ENCODE measurements at regions not wholly inside any gene's neighbourhood (a gene's known extent, or its start where the extent isn't known, plus 50 kb on each side); places are given as distances from the start of the nearest gene placed in this dataset.
"Not testable (repeated sequence)": the region's sequence is repeated elsewhere in the genome, so short reads cannot be mapped to it uniquely, and the experiment has no call there.

DNA sequence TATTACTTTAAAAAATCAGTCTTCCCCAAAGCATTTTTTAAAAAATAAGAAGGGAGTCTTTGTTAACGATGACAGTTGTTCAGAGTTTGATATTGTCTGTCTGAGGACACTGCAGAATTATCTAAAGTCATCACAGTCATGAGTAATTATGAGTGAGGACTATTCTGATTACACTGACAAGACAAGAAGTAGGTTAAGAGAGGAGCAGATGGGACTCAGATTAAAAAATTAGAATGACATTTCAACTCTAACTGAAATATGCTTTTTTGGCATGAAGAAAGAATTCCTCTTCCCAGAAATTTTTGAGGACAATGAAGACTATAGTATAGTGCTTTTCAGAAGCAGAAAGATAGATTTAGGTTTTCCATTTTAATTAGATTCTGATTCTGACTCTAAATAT, 456.5 kb downstream of the EPHA7 start:
- Histone ChIP-seq H3K27ac (no peak overlapping the region), H3K9me3 (no peaks in the 10 kb centered on the region), H3K4me2 (no peak overlapping the region), H3K4me3 (no peak overlapping the region), H3K4me1 (no peaks in the 10 kb centered on the region)
- no peak for FAIRE-seq
- no peak for DNase-seq (ENCODE audit: low read depth in 1 of 2, low spot score in 1 of 2)
- WGBS (ENCODE audit: missing lambda C conversion rate), result 7% methylated on average over 1 of the region's 1 CpG
- TF ChIP-seq NPAS2 (CRISPR knock-in tag; IDR thresholded peaks at IDR 0.05; ENCODE audit: borderline replicate concordance) (no peak), RCOR1 (IDR thresholded peaks at IDR 0.05; ENCODE audit: low read depth, low read length) (no peak)
- TF ChIP-seq, protein P1, sequence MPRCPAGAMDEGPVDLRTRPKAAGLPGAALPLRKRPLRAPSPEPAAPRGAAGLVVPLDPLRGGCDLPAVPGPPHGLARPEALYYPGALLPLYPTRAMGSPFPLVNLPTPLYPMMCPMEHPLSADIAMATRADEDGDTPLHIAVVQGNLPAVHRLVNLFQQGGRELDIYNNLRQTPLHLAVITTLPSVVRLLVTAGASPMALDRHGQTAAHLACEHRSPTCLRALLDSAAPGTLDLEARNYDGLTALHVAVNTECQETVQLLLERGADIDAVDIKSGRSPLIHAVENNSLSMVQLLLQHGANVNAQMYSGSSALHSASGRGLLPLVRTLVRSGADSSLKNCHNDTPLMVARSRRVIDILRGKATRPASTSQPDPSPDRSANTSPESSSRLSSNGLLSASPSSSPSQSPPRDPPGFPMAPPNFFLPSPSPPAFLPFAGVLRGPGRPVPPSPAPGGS (IDR thresholded peaks at IDR 0.05), result no peak
- ChIA-PET POLR2A (no interaction called here), CTCF (no interaction called here)
- ATAC-seq, result no peak

DNA sequence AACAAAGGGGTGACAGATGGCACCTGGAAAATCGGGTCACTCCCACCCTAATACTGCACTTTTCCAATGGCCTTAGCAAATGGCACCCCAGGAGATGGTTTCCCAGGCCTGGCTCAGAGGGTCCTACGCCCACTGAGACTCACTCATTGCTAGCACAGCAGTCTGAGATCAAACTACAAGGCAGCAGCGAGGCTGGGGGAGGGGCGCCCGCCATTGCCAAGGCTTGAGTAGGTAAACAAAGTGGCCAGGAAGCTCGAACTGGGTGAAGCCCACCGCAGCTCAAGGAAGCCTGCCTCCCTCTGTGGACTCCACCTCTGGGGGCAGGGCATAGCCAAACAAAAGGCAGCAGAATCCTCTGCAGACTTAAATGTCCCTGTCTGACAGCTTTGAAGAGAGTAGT, 467.2 kb downstream of the EPHA7 start:
- H3K4me3 ChIP-seq; DNase-seq (ENCODE audit: low read depth in 1 of 2, low spot score in 1 of 2); POLR2A ChIA-PET; H3K4me1 ChIP-seq; H3K27ac ChIP-seq; H3K9me3 ChIP-seq; H3K4me2 ChIP-seq; FAIRE-seq; CTCF ChIA-PET; ATAC-seq: not testable (repeated sequence)
- WGBS (ENCODE audit: missing lambda C conversion rate), result 0% methylated on average over 1 of the region's 7 CpGs

DNA sequence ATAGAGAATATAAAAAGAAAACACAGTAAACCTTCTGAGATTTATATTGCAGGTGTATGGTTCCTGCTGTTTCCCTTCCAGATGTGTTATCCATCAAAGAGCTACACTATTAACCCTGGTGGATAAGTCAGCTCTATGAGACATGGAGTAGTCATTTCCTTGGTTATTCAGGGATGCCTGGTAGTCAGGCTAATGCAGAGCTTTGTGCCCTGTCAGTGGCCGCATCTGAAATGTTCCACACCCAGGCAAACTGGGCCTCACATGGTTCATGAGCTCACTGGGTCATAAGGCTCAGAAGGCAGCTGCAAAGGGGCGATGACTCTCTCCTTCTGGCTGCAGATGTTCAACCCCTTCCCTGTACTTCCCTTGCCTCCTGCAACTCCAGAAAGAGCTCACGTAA, 473.6 kb downstream of the EPHA7 start:
- TF ChIP-seq POLR2A (IDR thresholded peaks at IDR 0.05; ENCODE audit: low read length) (no peak), CEBPB (IDR thresholded peaks at IDR 0.05) (no peak), TP53 (CRISPR knock-in tag; IDR thresholded peaks at IDR 0.05) (no peak), GATA3 (IDR thresholded peaks at IDR 0.05; ENCODE audit: borderline replicate concordance) (no peak), EP300 (IDR thresholded peaks at IDR 0.05) (no peak), KDM5A (IDR thresholded peaks at IDR 0.05) (no peak), RCOR1 (IDR thresholded peaks at IDR 0.05; ENCODE audit: low read depth, low read length) (no peak), POLR2AphosphoS2 (conservative IDR thresholded peaks at IDR 0.05; ENCODE audit: low read length) (no peak)
- TF ChIP-seq, protein P2, sequence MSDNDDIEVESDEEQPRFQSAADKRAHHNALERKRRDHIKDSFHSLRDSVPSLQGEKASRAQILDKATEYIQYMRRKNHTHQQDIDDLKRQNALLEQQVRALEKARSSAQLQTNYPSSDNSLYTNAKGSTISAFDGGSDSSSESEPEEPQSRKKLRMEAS (IDR thresholded peaks at IDR 0.05), result no peak
- TF ChIP-seq, protein P3, sequence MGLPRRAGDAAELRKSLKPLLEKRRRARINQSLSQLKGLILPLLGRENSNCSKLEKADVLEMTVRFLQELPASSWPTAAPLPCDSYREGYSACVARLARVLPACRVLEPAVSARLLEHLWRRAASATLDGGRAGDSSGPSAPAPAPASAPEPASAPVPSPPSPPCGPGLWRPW (IDR thresholded peaks at IDR 0.05), result no peak
- TF ChIP-seq, protein P4, sequence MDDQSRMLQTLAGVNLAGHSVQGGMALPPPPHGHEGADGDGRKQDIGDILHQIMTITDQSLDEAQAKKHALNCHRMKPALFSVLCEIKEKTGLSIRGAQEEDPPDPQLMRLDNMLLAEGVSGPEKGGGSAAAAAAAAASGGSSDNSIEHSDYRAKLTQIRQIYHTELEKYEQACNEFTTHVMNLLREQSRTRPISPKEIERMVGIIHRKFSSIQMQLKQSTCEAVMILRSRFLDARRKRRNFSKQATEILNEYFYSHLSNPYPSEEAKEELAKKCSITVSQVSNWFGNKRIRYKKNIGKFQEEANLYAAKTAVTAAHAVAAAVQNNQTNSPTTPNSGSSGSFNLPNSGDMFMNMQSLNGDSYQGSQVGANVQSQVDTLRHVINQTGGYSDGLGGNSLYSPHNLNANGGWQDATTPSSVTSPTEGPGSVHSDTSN (IDR thresholded peaks at IDR 0.05), result no peak
- TF ChIP-seq, protein P5, sequence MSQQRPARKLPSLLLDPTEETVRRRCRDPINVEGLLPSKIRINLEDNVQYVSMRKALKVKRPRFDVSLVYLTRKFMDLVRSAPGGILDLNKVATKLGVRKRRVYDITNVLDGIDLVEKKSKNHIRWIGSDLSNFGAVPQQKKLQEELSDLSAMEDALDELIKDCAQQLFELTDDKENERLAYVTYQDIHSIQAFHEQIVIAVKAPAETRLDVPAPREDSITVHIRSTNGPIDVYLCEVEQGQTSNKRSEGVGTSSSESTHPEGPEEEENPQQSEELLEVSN (IDR thresholded peaks at IDR 0.05; ENCODE audit: borderline replicate concordance, low read depth), result no peak
- Histone ChIP-seq H3K4me3 (no peak overlapping the region), H3K9me3 (no peaks in the 10 kb centered on the region), H3K4me2 (no peak overlapping the region), H3K4me1 (no peaks in the 10 kb centered on the region), H3K27ac (no peak overlapping the region)
- ATAC-seq, result no peak
- 0% methylated on average over 1 of the region's 3 CpGs for WGBS (ENCODE audit: missing lambda C conversion rate)
- POLR2A ChIA-PET, result no interaction called here
- DNase-seq (ENCODE audit: low read depth in 1 of 2, low spot score in 1 of 2), result no peak
- no peak for FAIRE-seq
- CTCF ChIA-PET, result no interaction called here

DNA sequence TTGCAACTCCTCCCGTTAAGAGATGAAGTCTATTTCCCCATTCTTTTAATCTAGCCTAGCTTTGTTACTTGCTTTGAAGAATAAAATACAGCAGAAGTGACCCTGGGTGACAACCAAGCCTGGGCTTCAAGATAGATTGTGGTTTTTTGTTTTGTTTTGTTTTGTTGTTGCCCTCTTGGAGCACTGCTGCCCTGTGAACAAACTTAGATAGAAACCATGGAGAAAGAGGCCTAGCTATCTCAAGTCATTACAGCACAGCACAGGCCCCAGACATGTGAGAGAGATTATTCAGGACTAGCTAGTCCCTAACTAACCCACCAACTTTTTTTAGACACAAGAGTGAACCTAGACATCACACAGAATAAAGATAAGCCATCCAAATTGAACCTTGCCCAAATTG, 475.2 kb downstream of the EPHA7 start:
- CTCF ChIA-PET, result no interaction called here
- DNase-seq (ENCODE audit: low read depth in 1 of 2, low spot score in 1 of 2) (no peak), ATAC-seq (no peak), FAIRE-seq (no peak)
- H3K4me1 ChIP-seq, result no peaks in the 10 kb centered on the region
- H3K4me3 ChIP-seq, result no peak overlapping the region
- POLR2A ChIA-PET, result no interaction called here
- no peak overlapping the region for H3K27ac ChIP-seq
- WGBS (ENCODE audit: missing lambda C conversion rate), result 13% methylated on average over 1 of the region's 1 CpG
- H3K9me3 ChIP-seq, result no peaks in the 10 kb centered on the region
- H3K4me2 ChIP-seq, result no peak overlapping the region
- TF ChIP-seq, protein P6, sequence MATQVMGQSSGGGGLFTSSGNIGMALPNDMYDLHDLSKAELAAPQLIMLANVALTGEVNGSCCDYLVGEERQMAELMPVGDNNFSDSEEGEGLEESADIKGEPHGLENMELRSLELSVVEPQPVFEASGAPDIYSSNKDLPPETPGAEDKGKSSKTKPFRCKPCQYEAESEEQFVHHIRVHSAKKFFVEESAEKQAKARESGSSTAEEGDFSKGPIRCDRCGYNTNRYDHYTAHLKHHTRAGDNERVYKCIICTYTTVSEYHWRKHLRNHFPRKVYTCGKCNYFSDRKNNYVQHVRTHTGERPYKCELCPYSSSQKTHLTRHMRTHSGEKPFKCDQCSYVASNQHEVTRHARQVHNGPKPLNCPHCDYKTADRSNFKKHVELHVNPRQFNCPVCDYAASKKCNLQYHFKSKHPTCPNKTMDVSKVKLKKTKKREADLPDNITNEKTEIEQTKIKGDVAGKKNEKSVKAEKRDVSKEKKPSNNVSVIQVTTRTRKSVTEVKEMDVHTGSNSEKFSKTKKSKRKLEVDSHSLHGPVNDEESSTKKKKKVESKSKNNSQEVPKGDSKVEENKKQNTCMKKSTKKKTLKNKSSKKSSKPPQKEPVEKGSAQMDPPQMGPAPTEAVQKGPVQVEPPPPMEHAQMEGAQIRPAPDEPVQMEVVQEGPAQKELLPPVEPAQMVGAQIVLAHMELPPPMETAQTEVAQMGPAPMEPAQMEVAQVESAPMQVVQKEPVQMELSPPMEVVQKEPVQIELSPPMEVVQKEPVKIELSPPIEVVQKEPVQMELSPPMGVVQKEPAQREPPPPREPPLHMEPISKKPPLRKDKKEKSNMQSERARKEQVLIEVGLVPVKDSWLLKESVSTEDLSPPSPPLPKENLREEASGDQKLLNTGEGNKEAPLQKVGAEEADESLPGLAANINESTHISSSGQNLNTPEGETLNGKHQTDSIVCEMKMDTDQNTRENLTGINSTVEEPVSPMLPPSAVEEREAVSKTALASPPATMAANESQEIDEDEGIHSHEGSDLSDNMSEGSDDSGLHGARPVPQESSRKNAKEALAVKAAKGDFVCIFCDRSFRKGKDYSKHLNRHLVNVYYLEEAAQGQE (IDR thresholded peaks at IDR 0.05), result no peak
- TF ChIP-seq KDM1A (IDR thresholded peaks at IDR 0.05; ENCODE audit: low read depth), result no peak
- no peak for TF ChIP-seq RCOR1 (IDR thresholded peaks at IDR 0.05; ENCODE audit: low read depth, low read length)
- TF ChIP-seq EP300 (IDR thresholded peaks at IDR 0.05), result no peak
- TF ChIP-seq NPAS2 (CRISPR knock-in tag; IDR thresholded peaks at IDR 0.05; ENCODE audit: borderline replicate concordance), result no peak
- no peak for TF ChIP-seq EHMT2 (IDR thresholded peaks at IDR 0.05; ENCODE audit: low read depth)
- TF ChIP-seq, protein P1 (IDR thresholded peaks at IDR 0.05), result no peak
- TF ChIP-seq CEBPB (IDR thresholded peaks at IDR 0.05), result no peak
- TF ChIP-seq FOXS1 (CRISPR knock-in tag; IDR thresholded peaks at IDR 0.05), result no peak
- TF ChIP-seq, protein P7, sequence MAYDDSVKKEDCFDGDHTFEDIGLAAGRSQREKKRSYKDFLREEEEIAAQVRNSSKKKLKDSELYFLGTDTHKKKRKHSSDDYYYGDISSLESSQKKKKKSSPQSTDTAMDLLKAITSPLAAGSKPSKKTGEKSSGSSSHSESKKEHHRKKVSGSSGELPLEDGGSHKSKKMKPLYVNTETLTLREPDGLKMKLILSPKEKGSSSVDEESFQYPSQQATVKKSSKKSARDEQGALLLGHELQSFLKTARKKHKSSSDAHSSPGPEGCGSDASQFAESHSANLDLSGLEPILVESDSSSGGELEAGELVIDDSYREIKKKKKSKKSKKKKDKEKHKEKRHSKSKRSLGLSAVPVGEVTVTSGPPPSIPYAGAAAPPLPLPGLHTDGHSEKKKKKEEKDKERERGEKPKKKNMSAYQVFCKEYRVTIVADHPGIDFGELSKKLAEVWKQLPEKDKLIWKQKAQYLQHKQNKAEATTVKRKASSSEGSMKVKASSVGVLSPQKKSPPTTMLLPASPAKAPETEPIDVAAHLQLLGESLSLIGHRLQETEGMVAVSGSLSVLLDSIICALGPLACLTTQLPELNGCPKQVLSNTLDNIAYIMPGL (CRISPR knock-in tag; IDR thresholded peaks at IDR 0.05; ENCODE audit: borderline replicate concordance), result no peak
- TF ChIP-seq CHD4 (IDR thresholded peaks at IDR 0.05; ENCODE audit: borderline replicate concordance), result no peak
